Activated CD8-positive, alpha-beta memory T cell treated with anti-CD3 and anti-CD28 coated beads for 36 hours (primary cell): ENCODE measurements at regions not wholly inside any gene's neighbourhood (a gene's known extent, or its start where the extent isn't known, plus 50 kb on each side); places are given as distances from the start of the nearest gene placed in this dataset.

ENCODE experiments used
- CTCF ChIA-PET: fragments of 350-600 bp; sonication (Branson Sonifier 250); formaldehyde crosslinking; loops from one replicate; lab custom pipeline; 2021; ENCODE audit warnings: antibody characterized with exemption; lab: Charles Lee
- POLR2A ChIA-PET: fragments of 350-600 bp; sonication (Branson Sonifier 250); formaldehyde crosslinking; loops from one replicate; lab custom pipeline; 2021; ENCODE audit warnings: antibody characterized with exemption; lab: Charles Lee

- POLR2A ChIA-PET, result no interaction called here
These were observed 198.0 kb downstream of the ARL4C start for GRCh38 chr2:234298918-234299317.

GRCh38 chr2:234296991-234297390 is 199.9 kb downstream of the ARL4C start:
- POLR2A ChIA-PET, result interaction anchor here (1.2 kb wide), 1 partner anchor 8 kb away, joined by 3 read pairs; no protein-coding TSS in a partner anchor
- CTCF ChIA-PET, result no interaction called here

More at GRCh38 chr2:234298918-234299317, 198.0 kb downstream of the ARL4C start:
- CTCF ChIA-PET, result no interaction called here

- CTCF ChIA-PET, result interaction anchor here (1.1 to 5.7 kb wide), 3 partner anchors 14 to 202 kb away, joined by 3 to 42 read pairs (median 4); partner anchors contain the start of gene ARL4C
- POLR2A ChIA-PET, result no interaction called here
These were observed 202.9 kb downstream of the ARL4C start for GRCh38 chr2:234293973-234294372.

GRCh38 chr2:234292962-234293243 is 204.0 kb downstream of the ARL4C start:
- CTCF ChIA-PET, result interaction anchor here (0.8 to 5.7 kb wide), 5 partner anchors 15 to 203 kb away, joined by 3 to 42 read pairs (median 4); partner anchors contain the start of gene ARL4C
- POLR2A ChIA-PET, result interaction anchor here (0.7 to 4.5 kb wide), 5 partner anchors 16 to 203 kb away, joined by 3 to 47 read pairs (median 4); partner anchors contain the start of gene ARL4C

DNA sequence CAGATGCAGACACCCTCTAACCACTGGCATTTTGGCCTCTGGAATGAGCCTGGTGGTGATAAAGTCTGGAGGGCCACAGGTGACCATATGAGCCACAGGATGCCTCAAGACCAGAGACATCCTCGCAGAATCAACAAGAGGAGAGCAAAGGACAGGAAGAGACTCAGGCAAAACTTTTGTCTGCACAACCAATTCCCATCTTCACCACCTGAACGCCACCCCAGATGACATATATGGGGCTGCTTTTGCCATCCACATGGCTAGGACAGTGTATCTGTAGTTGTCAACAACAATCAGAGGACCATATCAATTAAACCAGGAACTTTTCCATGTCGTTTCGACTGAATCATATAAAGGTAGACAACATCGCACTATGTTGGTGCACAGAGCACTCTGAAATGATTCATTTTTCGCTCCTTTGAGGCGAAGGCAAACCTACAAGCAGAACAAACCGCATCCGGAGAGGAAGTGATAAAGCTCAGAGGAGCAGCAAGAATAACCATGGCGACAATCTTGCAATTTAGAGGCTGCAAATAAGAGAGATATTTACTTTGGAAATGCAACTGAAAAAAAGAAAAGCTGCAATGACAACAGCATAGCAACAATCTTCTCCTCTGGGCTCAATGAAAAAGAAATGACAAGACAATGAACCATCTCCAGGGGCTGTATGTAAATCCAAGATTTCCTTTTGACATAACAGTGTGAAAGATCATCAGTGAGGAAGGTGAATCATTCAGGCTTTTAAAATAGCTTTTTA is 204.5 kb downstream of the ARL4C start:
- ChIA-PET CTCF (interaction anchor here (0.8 to 5.7 kb wide), 5 partner anchors 12 to 204 kb away, joined by 3 to 42 read pairs (median 4); partner anchors contain the start of gene ARL4C), POLR2A (interaction anchor here (0.7 to 4.5 kb wide), 7 partner anchors 16 to 204 kb away, joined by 3 to 47 read pairs (median 4); partner anchors contain the start of gene ARL4C)

GRCh38 chr2:234291765-234292204 is 205.1 kb downstream of the ARL4C start:
- POLR2A ChIA-PET, result interaction anchor here (1.3 to 4.5 kb wide), 4 partner anchors 133 to 205 kb away, joined by 3 to 47 read pairs (median 10); partner anchors contain the start of gene ARL4C
- CTCF ChIA-PET, result interaction anchor here (1.2 to 5.7 kb wide), 2 partner anchors 11 to 205 kb away, joined by 3 to 42 read pairs; partner anchors contain the start of gene ARL4C

GRCh38 chr2:234290671-234291070 is 206.2 kb downstream of the ARL4C start:
- POLR2A ChIA-PET, result interaction anchor here (2.8 to 4.5 kb wide), 2 partner anchors 199 to 206 kb away, joined by 15 to 47 read pairs; partner anchors contain the start of gene ARL4C

GRCh38 chr2:234289834-234290590 is 206.9 kb downstream of the ARL4C start:
- ChIA-PET POLR2A (interaction anchor here (0.8 to 4.5 kb wide), 6 partner anchors 7 to 206 kb away, joined by 3 to 47 read pairs (median 3); partner anchors contain the start of gene ARL4C), CTCF (interaction anchor here (0.8 to 5.7 kb wide), 11 partner anchors 9 to 255 kb away, joined by 3 to 42 read pairs (median 5); partner anchors contain the start of gene ARL4C)

More at GRCh38 chr2:234290671-234291070, 206.2 kb downstream of the ARL4C start:
- CTCF ChIA-PET, result interaction anchor here (0.6 to 5.7 kb wide), 4 partner anchors 76 to 211 kb away, joined by 3 to 42 read pairs (median 6); partner anchors contain the start of gene ARL4C

GRCh38 chr2:234288974-234289455 is 207.9 kb downstream of the ARL4C start:
- CTCF ChIA-PET, result interaction anchor here (0.5 to 5.7 kb wide), 17 partner anchors 8 to 212 kb away, joined by 3 to 42 read pairs (median 4); partner anchors contain the start of gene ARL4C
- POLR2A ChIA-PET, result interaction anchor here (0.9 to 4.5 kb wide), 5 partner anchors 7 to 207 kb away, joined by 3 to 47 read pairs (median 3); partner anchors contain the start of gene ARL4C

GRCh38 chr2:234287650-234288049 is 209.2 kb downstream of the ARL4C start:
- CTCF ChIA-PET, result interaction anchor here (0.7 to 1.5 kb wide), 3 partner anchors 10 to 269 kb away, joined by 3 to 4 read pairs (median 3); no protein-coding TSS in a partner anchor
- POLR2A ChIA-PET, result no interaction called here

DNA sequence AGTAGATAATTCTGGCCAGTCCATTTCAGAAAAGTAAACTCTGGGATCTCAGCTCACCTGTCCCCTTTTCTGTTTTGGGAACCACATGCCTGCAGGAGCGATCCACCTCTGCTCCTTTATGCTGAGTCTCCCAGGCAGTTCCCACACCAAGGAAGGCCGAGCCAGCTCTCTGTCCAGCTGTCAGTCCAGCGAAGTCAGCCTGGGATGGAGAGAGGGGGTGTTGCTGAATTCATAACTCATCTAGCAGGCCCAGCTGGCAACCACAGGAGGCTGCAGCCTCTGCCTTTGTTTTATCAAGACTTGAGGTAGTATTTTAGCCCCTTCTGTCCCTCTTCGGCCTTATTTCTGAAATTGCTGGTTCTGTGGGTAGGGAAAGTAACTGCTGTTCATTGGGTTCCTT is 209.9 kb downstream of the ARL4C start:
- CTCF ChIA-PET, result interaction anchor here (1.2 to 1.5 kb wide), 2 partner anchors 9 to 177 kb away, joined by 3 to 4 read pairs; no protein-coding TSS in a partner anchor
- POLR2A ChIA-PET, result interaction anchor here (1.6 kb wide), 1 partner anchor 210 kb away, joined by 5 read pairs; the partner anchor contains the start of gene ARL4C

- ChIA-PET CTCF (interaction anchor here (1.1 to 1.2 kb wide), 2 partner anchors 178 to 211 kb away, joined by 3 to 4 read pairs; partner anchors contain the start of gene ARL4C), POLR2A (interaction anchor here (0.7 to 1.6 kb wide), 2 partner anchors 210 to 211 kb away, joined by 3 to 5 read pairs; partner anchors contain the start of gene ARL4C)
These were observed 210.7 kb downstream of the ARL4C start for GRCh38 chr2:234286118-234286598.

GRCh38 chr2:234285541-234285940 is 211.3 kb downstream of the ARL4C start:
- ChIA-PET CTCF (interaction anchor here (1.1 to 1.2 kb wide), 2 partner anchors 179 to 212 kb away, joined by 3 to 4 read pairs; partner anchors contain the start of gene ARL4C), POLR2A (interaction anchor here (1.6 kb wide), 1 partner anchor 212 kb away, joined by 5 read pairs; the partner anchor contains the start of gene ARL4C)

DNA sequence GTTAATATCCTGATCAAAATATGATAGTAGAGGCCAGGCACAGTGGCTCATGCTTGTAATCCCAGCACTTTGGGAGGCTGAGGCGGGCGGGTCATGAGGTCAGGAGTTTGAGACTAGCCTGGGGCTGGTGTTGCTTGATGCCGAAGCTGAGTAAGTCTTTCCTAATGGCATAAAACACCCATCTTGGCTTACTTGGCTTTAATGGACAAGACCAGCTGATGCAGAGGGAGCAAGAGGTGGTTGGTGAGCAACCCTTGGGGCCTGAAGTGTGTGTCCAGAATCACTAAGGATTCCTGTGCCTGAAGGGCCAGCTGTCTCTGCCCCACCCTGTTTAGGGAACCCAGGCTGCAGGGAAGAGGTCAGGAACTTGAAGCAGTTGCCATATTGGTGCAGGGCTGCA is 217.2 kb downstream of the ARL4C start:
- CTCF ChIA-PET, result interaction anchor here (1.6 kb wide), 1 partner anchor 10 kb away, joined by 5 read pairs; no protein-coding TSS in a partner anchor
- POLR2A ChIA-PET, result no interaction called here

DNA sequence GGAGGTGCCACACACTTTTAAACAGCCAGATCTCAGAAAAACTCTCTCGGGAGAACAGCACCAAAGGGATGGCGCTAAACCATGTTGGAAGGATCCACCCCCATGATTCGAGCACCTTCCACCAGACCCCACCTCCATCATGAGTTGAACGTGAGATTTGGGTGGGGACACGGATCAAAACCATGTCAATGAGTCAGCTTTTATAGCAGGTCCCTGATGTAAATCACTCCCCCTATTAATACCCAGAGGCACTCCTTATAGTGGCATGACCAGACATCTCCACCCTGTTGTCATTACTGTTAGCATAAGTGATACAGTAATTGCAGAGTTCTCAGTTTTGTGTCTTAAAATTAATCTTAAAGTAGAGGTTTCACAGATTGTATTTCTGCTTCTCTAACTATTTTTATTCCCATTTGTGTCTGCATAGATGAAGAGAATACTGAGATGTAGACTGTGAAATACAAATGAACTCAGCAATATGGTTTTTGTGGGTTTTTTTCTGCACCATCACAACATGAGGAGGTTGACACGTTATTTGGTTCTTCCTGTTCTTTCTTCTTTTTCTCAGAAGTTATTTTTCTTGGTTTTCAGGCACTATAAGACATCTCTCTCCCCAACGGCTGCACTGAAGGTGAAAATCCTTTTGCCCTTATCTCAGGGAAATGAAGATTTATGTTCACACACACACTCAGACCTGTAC is 218.2 kb downstream of the ARL4C start:
- ChIA-PET POLR2A (no interaction called here), CTCF (interaction anchor here (1.5 kb wide), 1 partner anchor 9 kb away, joined by 4 read pairs; no protein-coding TSS in a partner anchor)

DNA sequence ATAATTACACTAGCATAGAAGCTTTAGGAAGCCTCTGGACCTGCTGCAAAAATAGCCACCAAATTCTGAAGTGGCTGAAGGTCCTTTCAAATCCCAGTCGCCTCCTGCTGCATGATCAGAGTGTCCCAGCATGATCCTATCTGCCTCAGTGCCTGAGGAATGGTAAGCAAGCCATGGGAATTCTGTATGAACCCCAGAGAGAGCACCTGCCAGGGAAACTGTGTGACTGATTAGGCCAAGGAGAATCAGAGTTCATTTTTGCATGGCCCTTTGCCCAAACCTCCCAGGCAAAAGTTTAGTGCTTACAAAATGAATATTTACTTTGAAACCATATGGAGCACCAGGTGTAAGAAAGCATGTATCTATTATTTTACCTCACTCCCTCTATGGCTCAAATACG is 221.4 kb downstream of the ARL4C start:
- ChIA-PET POLR2A (no interaction called here), CTCF (no interaction called here)
